ENCODE measurements at regions not wholly inside any gene's neighbourhood (a gene's known extent, or its start where the extent isn't known, plus 50 kb on each side); places are given as distances from the start of the nearest gene placed in this dataset.
"Not testable (repeated sequence)": the region's sequence is repeated elsewhere in the genome, so short reads cannot be mapped to it uniquely, and the experiment has no call there.

- DNase-seq, result no peak
These were observed 1206.2 kb downstream of the GATA3 start for GRCh38 chr10:9260690-9261089.

- no peak for DNase-seq
These were observed 1208.3 kb downstream of the GATA3 start for GRCh38 chr10:9262770-9263169.

GRCh38 chr10:9268176-9268575 is 1213.7 kb downstream of the GATA3 start:
- no peak for DNase-seq

- DNase-seq, result not testable (repeated sequence)
These were observed 1218.8 kb downstream of the GATA3 start for GRCh38 chr10:9273126-9273833.

- no peak for DNase-seq
These were observed 1219.8 kb downstream of the GATA3 start for GRCh38 chr10:9274206-9274755.

GRCh38 chr10:9275861-9276260 is 1221.4 kb downstream of the GATA3 start:
- no peak for DNase-seq

- DNase-seq, result no peak
These were observed 1231.2 kb downstream of the GATA3 start for GRCh38 chr10:9285690-9286089.

- no peak for DNase-seq
These were observed 1235.3 kb downstream of the GATA3 start for GRCh38 chr10:9289811-9290210.

GRCh38 chr10:9291081-9291480 is 1236.6 kb downstream of the GATA3 start:
- DNase-seq, result no peak

- DNase-seq, result no peak
These were observed 1239.7 kb downstream of the GATA3 start for GRCh38 chr10:9294132-9294663.

GRCh38 chr10:9294865-9295264 is 1240.4 kb downstream of the GATA3 start:
- no peak for DNase-seq

GRCh38 chr10:9296190-9296589 is 1241.7 kb downstream of the GATA3 start:
- DNase-seq, result no peak

GRCh38 chr10:9297580-9297979 is 1243.1 kb downstream of the GATA3 start:
- no peak for DNase-seq

GRCh38 chr10:9299966-9300365 is 1245.5 kb downstream of the GATA3 start:
- no peak for DNase-seq

- DNase-seq, result no peak
These were observed 1246.7 kb downstream of the GATA3 start for GRCh38 chr10:9301148-9301547.

GRCh38 chr10:9301554-9301953 is 1247.1 kb downstream of the GATA3 start:
- no peak for DNase-seq

GRCh38 chr10:9302140-9302746 is 1247.8 kb downstream of the GATA3 start:
- no peak for DNase-seq

GRCh38 chr10:9305018-9305655 is 1250.6 kb downstream of the GATA3 start:
- no peak for DNase-seq

GRCh38 chr10:9311702-9312499 is 1257.4 kb downstream of the GATA3 start:
- DNase-seq, result no peak

GRCh38 chr10:9315292-9315691 is 1260.8 kb downstream of the GATA3 start:
- DNase-seq, result no peak

GRCh38 chr10:9331583-9332008 is 1277.1 kb downstream of the GATA3 start:
- DNase-seq, result peak; percentile 17

GRCh38 chr10:9334270-9334669 is 1279.8 kb downstream of the GATA3 start:
- no peak for DNase-seq

GRCh38 chr10:9339716-9340115 is 1285.2 kb downstream of the GATA3 start:
- no peak for DNase-seq

All from 8988T (cell line).